ENCODE measurements at regions not wholly inside any gene's neighbourhood (a gene's known extent, or its start where the extent isn't known, plus 50 kb on each side); places are given as distances from the start of the nearest gene placed in this dataset.

- no peaks in the 10 kb centered on the region for H3K27me3 ChIP-seq
- H3K9me3 ChIP-seq = no peaks in the 10 kb centered on the region
These were observed 134.9 kb upstream of the NRIP1 start for GRCh38 chr21:15199414-15200383.

GRCh38 chr21:15203740-15204139 is 138.9 kb upstream of the NRIP1 start:
- DNase-seq (ENCODE audit: low spot score in 2 of 2) = no peak
- TF ChIP-seq CTCF (IDR thresholded peaks at IDR 0.05) (no peak), POLR2AphosphoS5 (IDR thresholded peaks at IDR 0.05) (no peak), POLR2A (IDR thresholded peaks at IDR 0.05) (no peak)
- no peaks in the 10 kb centered on the region for H3K4me1 ChIP-seq
- H3K27ac ChIP-seq = no peak overlapping the region
- H3K36me3 ChIP-seq = no peaks in the 10 kb centered on the region
- H3K27me3 ChIP-seq = no peaks in the 10 kb centered on the region
- intact Hi-C loops (cut with DNase I; ENCODE audit: low total_unique reads) = no loop called here
- H3K9me3 ChIP-seq = no peaks in the 10 kb centered on the region
- H3K4me3 ChIP-seq = no peak overlapping the region

More at GRCh38 chr21:15199414-15200383, 134.9 kb upstream of the NRIP1 start:
- intact Hi-C loops (cut with DNase I; ENCODE audit: low total_unique reads) = no loop called here
- H3K27ac ChIP-seq = no peak overlapping the region
- no peaks in the 10 kb centered on the region for H3K36me3 ChIP-seq
- H3K4me3 ChIP-seq = no peak overlapping the region
- DNase-seq (ENCODE audit: low spot score in 2 of 2) = no peak
- TF ChIP-seq CTCF (IDR thresholded peaks at IDR 0.05) = no peak
- no peak for TF ChIP-seq POLR2AphosphoS5 (IDR thresholded peaks at IDR 0.05)
- no peak for TF ChIP-seq POLR2A (IDR thresholded peaks at IDR 0.05)
- no peaks in the 10 kb centered on the region for H3K4me1 ChIP-seq

- DNase-seq (ENCODE audit: low spot score in 2 of 2) = no peak
- no peaks in the 10 kb centered on the region for H3K27me3 ChIP-seq
- intact Hi-C loops (cut with DNase I; ENCODE audit: low total_unique reads) = no loop called here
- no peak overlapping the region for H3K27ac ChIP-seq
- no peak overlapping the region for H3K4me3 ChIP-seq
- H3K4me1 ChIP-seq = no peaks in the 10 kb centered on the region
- TF ChIP-seq CTCF (IDR thresholded peaks at IDR 0.05) = no peak
- no peak for TF ChIP-seq POLR2AphosphoS5 (IDR thresholded peaks at IDR 0.05)
- TF ChIP-seq POLR2A (IDR thresholded peaks at IDR 0.05) = no peak
- H3K36me3 ChIP-seq = no peaks in the 10 kb centered on the region
- no peaks in the 10 kb centered on the region for H3K9me3 ChIP-seq
These were observed 139.6 kb upstream of the NRIP1 start for GRCh38 chr21:15204140-15204969.

- Histone ChIP-seq H3K4me3 (no peak overlapping the region), H3K36me3 (no peaks in the 10 kb centered on the region), H3K27ac (no peak overlapping the region), H3K27me3 (no peaks in the 10 kb centered on the region), H3K4me1 (no peaks in the 10 kb centered on the region), H3K9me3 (no peaks in the 10 kb centered on the region)
- no peak for DNase-seq (ENCODE audit: low spot score in 2 of 2)
- intact Hi-C loops (cut with DNase I; ENCODE audit: low total_unique reads) = no loop called here
- TF ChIP-seq POLR2AphosphoS5 (IDR thresholded peaks at IDR 0.05) (no peak), POLR2A (IDR thresholded peaks at IDR 0.05) (no peak), CTCF (IDR thresholded peaks at IDR 0.05) (no peak)
These were observed 140.1 kb upstream of the NRIP1 start for GRCh38 chr21:15204970-15205286.

- intact Hi-C loops (cut with DNase I; ENCODE audit: low total_unique reads) = no loop called here
- no peak overlapping the region for H3K4me3 ChIP-seq
- no peaks in the 10 kb centered on the region for H3K27me3 ChIP-seq
- no peak overlapping the region for H3K27ac ChIP-seq
- DNase-seq (ENCODE audit: low spot score in 2 of 2) = no peak
- H3K4me1 ChIP-seq = no peaks in the 10 kb centered on the region
- no peak for TF ChIP-seq CTCF (IDR thresholded peaks at IDR 0.05)
- no peak for TF ChIP-seq POLR2A (IDR thresholded peaks at IDR 0.05)
- TF ChIP-seq POLR2AphosphoS5 (IDR thresholded peaks at IDR 0.05) = no peak
- H3K36me3 ChIP-seq = no peaks in the 10 kb centered on the region
- H3K9me3 ChIP-seq = no peaks in the 10 kb centered on the region
These were observed 141.7 kb upstream of the NRIP1 start for GRCh38 chr21:15206514-15206913.

All from breast epithelium (tissue), 4 donors.